GM18951 (cell line): ENCODE measurements at regions not wholly inside any gene's neighbourhood (a gene's known extent, or its start where the extent isn't known, plus 50 kb on each side); places are given as distances from the start of the nearest gene placed in this dataset.

ENCODE experiments used
- POLR2A ChIP-seq: IDR thresholded peaks from 4 replicates; pipeline ENCODE4 v1.6.1; 2011; ENCODE audit warnings: mild to moderate bottlenecking; ENCODE audit not compliant: insufficient read length, insufficient read depth; ENCODE audit errors: extremely low read depth
- in situ Hi-C: fragments of 300-500 bp; cut with MboI; formaldehyde crosslinking; loops from one replicate; pipeline ENCODE4 v1.12.0; 2022; ENCODE audit warnings: low sequenced_read_pairs, mixed read lengths, inconsistent platforms; ENCODE audit not compliant: unreplicated experiment

DNA sequence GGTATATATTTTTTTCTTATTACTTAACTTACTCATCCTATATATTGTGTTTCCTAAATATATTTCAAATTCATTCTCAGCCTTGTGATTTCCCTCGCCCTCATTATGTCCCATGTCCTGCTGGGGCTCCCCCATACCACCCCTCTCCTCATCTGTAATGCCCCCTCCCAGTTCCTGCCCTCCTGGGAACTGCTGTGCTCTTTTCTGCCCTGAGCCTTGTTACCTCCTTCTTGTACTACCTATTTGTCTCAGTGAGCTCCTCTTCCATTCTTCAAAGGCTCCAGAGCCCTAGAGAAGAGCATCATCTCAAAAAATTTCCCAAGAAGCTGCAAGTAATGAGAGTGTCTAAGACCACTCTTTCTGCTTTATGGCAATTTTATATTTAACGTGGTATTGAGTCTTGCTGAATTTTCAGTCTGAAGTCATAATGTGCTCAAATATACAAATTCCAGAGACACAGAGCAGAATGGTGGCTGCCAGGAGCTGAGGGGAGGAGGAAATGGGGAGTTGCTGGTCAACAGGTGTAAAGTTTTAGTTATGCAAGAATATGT lies 66.5 kb upstream of the TOP3B start:
- no peak for TF ChIP-seq POLR2A
- in situ Hi-C loops, result no loop called here

DNA sequence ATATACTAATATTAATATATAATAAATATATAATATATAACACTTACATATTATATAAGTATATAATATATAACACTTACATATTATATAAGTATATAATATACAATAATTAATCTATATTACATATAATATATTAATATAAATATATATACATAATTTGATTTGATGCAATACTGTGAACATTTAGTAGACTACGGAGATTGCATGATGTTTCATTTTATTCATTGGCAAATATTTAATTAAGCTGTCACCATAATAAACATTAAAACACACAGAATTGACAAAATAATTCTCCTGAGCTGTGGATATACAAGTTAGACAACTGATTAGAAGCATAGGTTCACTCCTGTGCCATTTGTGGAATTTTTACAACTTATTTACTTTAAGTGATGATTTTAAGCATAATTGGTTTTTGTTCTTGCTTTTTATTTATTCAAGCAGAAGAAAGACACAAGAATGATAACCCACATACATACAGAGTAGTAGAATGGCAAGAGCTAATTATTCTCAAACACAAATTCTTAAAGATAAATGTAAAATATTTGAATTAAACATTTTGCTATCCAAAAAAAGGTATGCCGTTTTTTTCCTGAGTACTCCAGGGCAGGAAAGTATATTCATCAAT lies 65.8 kb upstream of the TOP3B start:
- in situ Hi-C loops, result no loop called here
- no peak for TF ChIP-seq POLR2A

DNA sequence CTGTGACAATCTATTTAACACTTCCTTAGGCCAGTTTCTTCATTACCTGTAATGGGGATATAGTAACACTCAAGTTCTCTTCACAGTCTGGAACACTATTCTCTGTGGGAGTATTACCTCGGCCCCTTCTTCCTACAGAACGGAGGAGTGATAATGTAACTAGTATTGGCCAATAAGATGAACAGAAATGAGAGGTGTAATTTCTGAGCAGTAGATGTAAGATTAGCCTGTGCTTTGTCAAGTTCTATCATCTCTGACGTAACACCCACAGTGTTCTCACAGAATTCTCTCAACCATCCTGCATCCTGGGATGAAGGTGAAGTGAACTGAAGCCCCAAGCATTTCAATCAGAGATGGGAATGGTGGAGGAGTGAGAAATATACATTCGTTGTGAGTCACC lies 65.2 kb upstream of the TOP3B start:
- TF ChIP-seq POLR2A, result no peak
- in situ Hi-C loops, result no loop called here

DNA sequence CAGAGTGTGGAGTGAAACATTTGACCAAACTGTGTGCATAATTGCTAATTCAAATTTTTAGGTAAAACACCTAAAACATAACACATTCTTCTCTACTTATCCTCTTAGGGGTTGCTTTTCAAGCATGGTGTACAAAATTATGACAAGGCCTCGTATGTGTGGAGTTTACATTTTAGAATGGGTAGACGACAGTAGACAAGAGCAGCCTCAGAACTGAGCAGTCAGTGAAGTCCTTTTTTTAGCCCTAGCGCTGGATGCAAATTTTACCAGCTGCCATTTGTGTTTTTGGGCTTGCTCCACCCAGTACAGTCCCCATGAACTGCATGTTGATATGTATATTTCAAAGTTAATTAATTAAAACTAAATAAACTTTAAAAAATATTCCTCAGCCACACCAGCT lies 64.7 kb upstream of the TOP3B start:
- TF ChIP-seq POLR2A, result no peak
- in situ Hi-C loops, result no loop called here

DNA sequence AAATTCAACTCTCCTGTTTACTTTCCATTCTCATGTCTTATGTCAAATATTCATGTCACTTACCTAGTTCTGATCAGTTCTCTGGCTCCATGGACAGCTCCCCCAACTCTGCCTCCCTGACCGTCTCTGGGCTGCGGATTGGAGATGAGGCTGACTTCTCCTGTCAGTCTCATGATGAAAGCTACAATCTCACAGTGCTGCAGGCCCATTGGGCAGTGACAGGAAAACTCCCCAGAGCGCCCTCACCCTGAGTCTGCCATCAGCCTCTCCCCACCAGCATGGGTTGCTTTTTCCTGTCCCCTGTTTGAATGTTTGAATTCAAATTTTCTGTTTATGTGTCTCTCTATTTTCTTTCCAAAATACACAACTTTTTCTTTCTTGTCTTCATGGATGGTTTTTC lies 63.8 kb upstream of the TOP3B start:
- TF ChIP-seq POLR2A, result no peak
- in situ Hi-C loops, result no loop called here

DNA sequence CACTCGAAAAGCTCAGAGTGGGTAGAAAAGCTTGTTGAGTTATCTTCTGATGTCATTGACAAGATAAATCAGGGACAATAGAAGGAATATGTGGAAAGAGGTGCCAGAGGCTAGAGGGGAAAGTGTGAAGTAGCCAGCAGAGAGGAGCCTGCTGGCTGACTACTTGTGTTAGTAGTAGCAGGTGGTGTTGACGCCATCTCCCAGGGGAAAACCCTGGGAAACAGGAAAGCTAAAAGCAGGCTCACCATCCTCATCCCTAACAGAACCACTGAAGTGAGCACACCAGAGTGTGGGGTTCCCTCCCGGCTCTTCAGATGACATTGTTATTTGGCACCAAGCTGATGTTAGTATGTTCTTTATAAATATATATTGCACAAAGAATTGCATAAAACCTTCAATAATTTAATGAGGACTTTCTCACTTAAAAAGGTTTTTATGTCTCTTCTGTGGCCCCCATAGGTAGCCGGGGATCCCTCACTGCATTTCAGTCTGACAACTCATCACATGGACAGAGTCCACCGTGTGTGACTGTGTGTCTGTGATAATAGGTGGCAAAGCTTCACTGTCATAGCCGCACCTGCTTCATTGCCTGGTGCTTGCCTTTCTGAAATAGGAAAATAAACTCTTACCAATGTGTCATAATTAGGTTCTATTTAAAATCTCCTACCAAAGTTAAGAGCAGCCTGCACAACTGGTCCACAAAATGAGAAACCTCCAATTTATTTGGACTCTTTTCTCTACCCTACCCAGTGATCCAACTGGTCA lies 63.2 kb upstream of the TOP3B start:
- in situ Hi-C loops, result no loop called here
- no peak for TF ChIP-seq POLR2A

DNA sequence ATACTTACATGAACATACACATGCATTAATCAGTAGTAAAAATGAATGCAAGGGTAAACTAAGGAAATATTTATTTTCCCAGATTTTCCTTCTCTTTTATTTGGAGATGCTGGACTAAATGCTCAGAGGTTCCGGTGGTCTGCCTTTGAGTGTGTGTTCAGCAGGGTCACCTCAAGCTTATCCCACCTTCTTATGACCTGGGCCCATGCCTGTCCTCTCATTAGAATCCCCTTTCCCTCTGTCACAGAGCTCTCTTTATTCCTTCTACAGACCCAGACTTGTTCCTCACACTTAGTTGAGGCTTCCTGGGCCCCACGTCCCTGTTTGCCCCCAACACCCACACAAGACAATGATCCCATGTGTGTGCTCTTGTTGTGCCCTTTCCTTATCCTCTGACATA lies 61.6 kb upstream of the TOP3B start:
- in situ Hi-C loops, result no loop called here
- TF ChIP-seq POLR2A, result no peak

DNA sequence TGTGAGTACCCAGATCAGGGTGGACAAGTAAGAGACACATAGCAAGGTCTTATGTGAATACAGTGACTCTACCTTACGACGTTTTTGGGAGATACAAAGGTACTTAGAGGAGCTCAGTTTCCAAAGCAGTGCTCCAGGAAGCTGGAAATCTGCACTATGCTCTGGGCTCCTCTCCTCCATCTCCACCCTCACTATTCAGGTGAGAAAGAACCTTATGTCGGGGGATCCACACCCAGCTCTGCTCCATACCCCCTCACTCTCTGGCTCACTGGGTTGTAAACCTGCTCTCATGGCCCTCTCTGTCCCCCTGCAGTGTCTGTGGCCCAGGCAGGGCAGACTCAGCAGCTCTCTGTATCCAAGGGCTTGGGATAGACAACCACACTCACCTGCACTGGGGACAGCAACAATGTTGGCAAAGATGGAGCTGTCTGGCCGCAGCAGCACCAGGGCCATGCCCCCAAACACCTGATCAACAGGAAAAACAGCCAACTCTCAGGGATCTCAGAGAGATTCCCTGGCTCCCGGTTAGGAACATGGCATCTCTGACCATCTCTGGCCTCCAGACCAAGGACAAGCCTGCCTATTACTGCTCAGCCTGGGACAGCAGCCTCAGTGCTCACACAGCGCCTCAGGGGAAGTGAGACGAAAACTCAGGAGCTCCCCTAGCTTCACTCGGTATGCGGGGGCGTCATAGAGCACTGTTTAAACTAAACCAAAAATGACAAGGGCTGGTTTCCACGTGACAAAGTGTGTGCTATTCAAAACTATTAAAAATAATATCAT lies 60.9 kb upstream of the TOP3B start:
- no peak for TF ChIP-seq POLR2A
- in situ Hi-C loops, result no loop called here

DNA sequence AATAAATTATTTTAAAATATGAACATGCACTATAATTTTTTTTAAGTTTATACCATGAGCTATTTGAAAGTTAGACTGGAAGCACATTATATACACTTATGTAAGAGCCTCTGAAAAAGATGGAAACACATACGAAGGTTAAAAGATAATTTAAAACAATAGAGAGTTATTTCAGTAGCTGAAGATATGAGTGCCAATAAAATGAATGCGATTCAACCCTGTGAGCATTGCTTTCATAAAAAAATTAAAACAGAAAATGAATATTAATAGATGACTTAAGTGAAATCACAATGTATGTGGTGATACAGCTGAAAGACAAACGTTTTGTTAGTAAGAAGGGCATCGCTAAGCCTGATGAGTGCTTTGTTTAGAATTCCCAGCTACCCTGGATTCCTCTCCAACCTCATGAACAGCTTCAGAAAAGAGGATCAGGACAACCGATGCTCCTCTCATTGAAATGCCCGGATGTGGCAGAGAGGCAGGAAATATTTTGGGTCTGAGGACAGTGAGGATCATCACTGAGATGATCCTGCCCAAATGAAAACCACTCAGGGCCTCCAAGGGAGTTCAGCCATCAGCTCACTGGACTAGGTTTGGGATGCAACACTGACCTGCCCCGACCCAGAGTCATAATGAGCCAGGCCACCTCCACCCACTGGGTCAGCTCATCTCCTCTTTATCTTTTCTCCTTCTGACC lies 60.2 kb upstream of the TOP3B start:
- no peak for TF ChIP-seq POLR2A
- in situ Hi-C loops, result no loop called here

DNA sequence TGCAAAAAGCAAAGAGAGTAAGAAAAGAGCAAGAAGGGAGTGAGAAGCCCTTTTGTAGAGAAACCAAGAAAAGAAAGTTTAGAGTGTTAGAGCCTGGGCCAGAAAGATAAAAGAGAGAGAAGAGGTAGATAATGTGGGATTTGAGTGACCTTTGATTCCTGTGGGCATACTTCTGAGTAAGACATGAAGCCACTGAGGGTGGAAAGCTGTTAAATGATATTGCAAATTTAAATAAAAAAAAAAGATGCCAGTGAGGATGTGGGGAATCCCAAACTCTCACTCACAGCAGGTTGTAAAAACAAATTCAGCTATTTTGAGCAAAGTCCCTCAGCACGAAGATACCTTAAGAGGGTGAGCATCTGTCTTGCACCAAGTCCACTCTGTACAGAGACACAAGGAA lies 59.4 kb upstream of the TOP3B start:
- no peak for TF ChIP-seq POLR2A
- in situ Hi-C loops, result no loop called here

DNA sequence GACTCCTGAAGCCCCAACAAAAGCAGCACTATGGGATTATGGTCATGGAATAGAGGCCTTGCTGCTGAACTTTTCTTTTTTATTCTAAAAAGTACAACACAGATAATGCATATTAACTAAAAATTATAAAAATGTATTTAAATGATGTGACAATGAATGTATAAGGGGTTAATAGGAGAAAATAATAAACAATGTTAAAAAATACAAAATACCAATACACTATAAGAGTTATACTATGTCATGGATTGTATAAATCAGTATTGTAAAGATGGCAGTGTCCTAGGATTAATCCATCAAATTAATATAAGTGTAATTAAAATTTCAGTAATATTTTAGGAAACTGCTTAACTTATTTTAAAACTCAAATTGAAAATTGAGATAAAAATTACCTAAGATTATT lies 58.3 kb upstream of the TOP3B start:
- no peak for TF ChIP-seq POLR2A
- in situ Hi-C loops, result no loop called here

DNA sequence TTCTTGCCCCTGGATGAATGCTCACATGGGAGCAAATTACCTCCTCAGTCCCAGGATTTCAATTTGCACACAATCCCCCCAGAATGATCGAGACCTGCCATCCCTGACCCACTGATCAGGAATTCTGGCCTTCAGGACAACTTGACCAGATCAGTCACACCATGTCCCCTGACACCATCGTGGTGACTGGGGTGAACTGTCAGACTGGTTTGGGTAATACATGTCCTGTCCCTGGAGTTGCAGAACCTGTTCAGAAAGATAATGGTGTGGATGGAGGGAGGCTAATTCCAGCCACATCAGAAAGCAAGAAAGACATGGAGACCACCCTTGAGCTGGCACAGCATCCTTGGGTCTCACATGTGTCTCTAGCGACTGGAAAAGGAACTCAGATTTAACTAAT lies 57.9 kb upstream of the TOP3B start:
- no peak for TF ChIP-seq POLR2A
- in situ Hi-C loops, result no loop called here
